ENCODE measurements at regions not wholly inside any gene's neighbourhood (a gene's known extent, or its start where the extent isn't known, plus 50 kb on each side); places are given as distances from the start of the nearest gene placed in this dataset.
A peak's percentile ranks its signal among the peaks of the same experiment; 100 is the strongest.

DNA sequence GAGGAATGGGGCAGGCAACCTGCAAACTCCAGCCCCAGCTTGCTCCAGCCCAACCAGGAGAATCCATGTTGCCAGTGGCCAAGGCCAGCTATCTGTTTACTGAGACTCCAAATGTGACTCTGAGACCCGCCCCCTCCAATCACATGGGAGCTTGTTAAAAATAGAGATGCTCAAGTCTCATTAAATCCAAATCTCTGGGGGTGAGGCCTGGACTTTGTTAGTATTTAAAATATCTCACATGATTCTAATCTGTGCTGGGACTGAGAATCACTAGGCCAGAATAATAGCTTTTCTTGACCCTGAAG lies 224.2 kb upstream of the TBL1XR1 start:
- CTCF ChIA-PET, result interaction anchor here (0.8 kb wide), 1 partner anchor 21 kb away, joined by 3 read pairs; no protein-coding TSS in a partner anchor
- Mint-ChIP-seq H3K4me3 (no peak overlapping the region), H3K4me1 (ENCODE audit: low read depth) (peaks cover 15% of the 10 kb centered on the region), H3K27ac (no peak overlapping the region), H3K9me3 (no peaks in the 10 kb centered on the region), H3K36me3 (ENCODE audit: low read depth) (no peaks in the 10 kb centered on the region), H3K27me3 (no peaks in the 10 kb centered on the region)
- intact Hi-C loops (cut with DNase I, micrococcal nuclease), result no loop called here
- Histone ChIP-seq H3K4me3 (ENCODE audit: low read length) (no peak overlapping the region), H3K4me1 (ENCODE audit: insufficient read depth, low read length) (no peaks in the 10 kb centered on the region), H3K36me3 (ENCODE audit: insufficient read depth, low read length) (no peaks in the 10 kb centered on the region), H3K27me3 (ENCODE audit: control insufficient read depth in 1 of 2, insufficient read depth in 2 of 2, low read length in 2 of 2) (no peaks in the 10 kb centered on the region), H3K9me3 (ENCODE audit: control insufficient read depth in 1 of 2, insufficient read depth in 1 of 2, low read length in 2 of 2) (no peaks in the 10 kb centered on the region), H3K27ac (ENCODE audit: low read depth in 1 of 2, low read length in 2 of 2) (no peak overlapping the region)
- ATAC-seq (ENCODE audit: poor library complexity) (no peak), DNase-seq (no peak)
- TF ChIP-seq, protein P1, sequence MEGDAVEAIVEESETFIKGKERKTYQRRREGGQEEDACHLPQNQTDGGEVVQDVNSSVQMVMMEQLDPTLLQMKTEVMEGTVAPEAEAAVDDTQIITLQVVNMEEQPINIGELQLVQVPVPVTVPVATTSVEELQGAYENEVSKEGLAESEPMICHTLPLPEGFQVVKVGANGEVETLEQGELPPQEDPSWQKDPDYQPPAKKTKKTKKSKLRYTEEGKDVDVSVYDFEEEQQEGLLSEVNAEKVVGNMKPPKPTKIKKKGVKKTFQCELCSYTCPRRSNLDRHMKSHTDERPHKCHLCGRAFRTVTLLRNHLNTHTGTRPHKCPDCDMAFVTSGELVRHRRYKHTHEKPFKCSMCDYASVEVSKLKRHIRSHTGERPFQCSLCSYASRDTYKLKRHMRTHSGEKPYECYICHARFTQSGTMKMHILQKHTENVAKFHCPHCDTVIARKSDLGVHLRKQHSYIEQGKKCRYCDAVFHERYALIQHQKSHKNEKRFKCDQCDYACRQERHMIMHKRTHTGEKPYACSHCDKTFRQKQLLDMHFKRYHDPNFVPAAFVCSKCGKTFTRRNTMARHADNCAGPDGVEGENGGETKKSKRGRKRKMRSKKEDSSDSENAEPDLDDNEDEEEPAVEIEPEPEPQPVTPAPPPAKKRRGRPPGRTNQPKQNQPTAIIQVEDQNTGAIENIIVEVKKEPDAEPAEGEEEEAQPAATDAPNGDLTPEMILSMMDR (IDR thresholded peaks at IDR 0.05), result no peak
- POLR2A ChIA-PET, result no interaction called here

DNA sequence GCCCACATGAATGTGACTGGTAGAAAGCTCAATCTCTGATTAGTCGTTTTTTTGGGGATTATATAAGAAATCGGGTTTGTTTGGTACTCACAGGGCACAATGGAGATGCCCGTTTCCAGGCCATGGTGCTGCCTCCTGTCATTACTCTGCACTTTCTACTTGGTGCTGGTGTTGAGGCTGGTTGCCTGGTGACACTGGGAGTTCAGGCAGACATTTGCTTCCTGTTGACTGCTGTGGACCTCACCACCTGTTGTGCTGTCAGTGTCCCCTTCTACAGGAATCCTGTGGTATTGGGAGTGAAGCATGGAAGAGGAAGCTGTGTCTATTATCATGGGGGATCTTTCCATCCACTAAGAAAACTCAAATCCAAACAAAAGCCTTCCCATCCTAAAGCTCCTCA lies 227.2 kb upstream of the TBL1XR1 start:
- H3K36me3 Mint-ChIP-seq (ENCODE audit: low read depth), result no peaks in the 10 kb centered on the region
- no peaks in the 10 kb centered on the region for H3K36me3 ChIP-seq (ENCODE audit: insufficient read depth, low read length)
- ChIA-PET POLR2A (interaction anchor here (0.9 kb wide), 1 partner anchor 13 kb away, joined by 3 read pairs; no protein-coding TSS in a partner anchor), CTCF (no interaction called here)
- H3K4me3 Mint-ChIP-seq, result no peak overlapping the region
- peak in 2 of 14 experiments; percentile 4 to 29 for DNase-seq
- no peaks in the 10 kb centered on the region for H3K9me3 ChIP-seq (ENCODE audit: control insufficient read depth in 1 of 2, insufficient read depth in 1 of 2, low read length in 2 of 2)
- TF ChIP-seq, protein P1 (IDR thresholded peaks at IDR 0.05), result no peak
- peaks cover 17% of the 10 kb centered on the region for H3K4me1 ChIP-seq (ENCODE audit: insufficient read depth, low read length)
- no peaks in the 10 kb centered on the region for H3K27me3 Mint-ChIP-seq
- no peak overlapping the region for H3K27ac ChIP-seq (ENCODE audit: low read depth in 1 of 2, low read length in 2 of 2)
- H3K27me3 ChIP-seq (ENCODE audit: control insufficient read depth in 1 of 2, insufficient read depth in 2 of 2, low read length in 2 of 2), result no peaks in the 10 kb centered on the region
- H3K4me3 ChIP-seq (ENCODE audit: low read length), result no peak overlapping the region
- intact Hi-C loops (cut with DNase I, micrococcal nuclease), result no loop called here
- ATAC-seq (ENCODE audit: poor library complexity), result no peak
- H3K27ac Mint-ChIP-seq, result no peak overlapping the region
- peaks cover 32% of the 10 kb centered on the region for H3K4me1 Mint-ChIP-seq (ENCODE audit: low read depth)
- H3K9me3 Mint-ChIP-seq, result no peaks in the 10 kb centered on the region

DNA sequence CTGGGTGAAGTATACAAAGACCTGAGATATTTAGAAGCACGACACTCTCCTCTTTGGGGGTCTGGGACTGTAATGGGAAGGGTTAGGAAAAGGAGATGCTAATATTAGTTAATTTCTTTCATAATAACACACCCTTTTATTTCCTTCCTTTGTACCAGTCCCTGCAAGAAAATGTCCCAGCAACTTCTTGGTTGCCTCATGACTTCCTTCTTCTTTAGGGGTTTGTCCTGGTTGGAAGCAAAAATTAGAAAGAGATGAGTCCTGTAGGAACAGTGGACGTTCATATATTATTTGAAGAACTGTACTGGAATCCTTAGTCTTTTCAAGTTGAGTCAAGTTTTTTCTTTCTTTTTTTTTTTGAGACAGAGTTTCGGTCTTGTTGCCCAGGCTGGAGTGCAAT lies 227.8 kb upstream of the TBL1XR1 start:
- DNase-seq (no peak), ATAC-seq (ENCODE audit: poor library complexity) (no peak)
- Mint-ChIP-seq H3K9me3 (no peaks in the 10 kb centered on the region), H3K4me1 (ENCODE audit: low read depth) (peaks cover 32% of the 10 kb centered on the region), H3K36me3 (ENCODE audit: low read depth) (no peaks in the 10 kb centered on the region), H3K27ac (no peak overlapping the region), H3K4me3 (no peak overlapping the region), H3K27me3 (no peaks in the 10 kb centered on the region)
- H3K4me3 ChIP-seq (ENCODE audit: low read length), result no peak overlapping the region
- POLR2A ChIA-PET, result interaction anchor here (0.9 kb wide), 1 partner anchor 14 kb away, joined by 3 read pairs; no protein-coding TSS in a partner anchor
- H3K4me1 ChIP-seq (ENCODE audit: insufficient read depth, low read length), result peaks cover 17% of the 10 kb centered on the region
- H3K36me3 ChIP-seq (ENCODE audit: insufficient read depth, low read length), result no peaks in the 10 kb centered on the region
- no peak overlapping the region for H3K27ac ChIP-seq (ENCODE audit: low read depth in 1 of 2, low read length in 2 of 2)
- H3K27me3 ChIP-seq (ENCODE audit: control insufficient read depth in 1 of 2, insufficient read depth in 2 of 2, low read length in 2 of 2), result no peaks in the 10 kb centered on the region
- no peaks in the 10 kb centered on the region for H3K9me3 ChIP-seq (ENCODE audit: control insufficient read depth in 1 of 2, insufficient read depth in 1 of 2, low read length in 2 of 2)
- intact Hi-C loops (cut with DNase I, micrococcal nuclease), result no loop called here
- CTCF ChIA-PET, result no interaction called here
- TF ChIP-seq, protein P1 (IDR thresholded peaks at IDR 0.05), result no peak
